GM19351 (cell line): ENCODE measurements at regions not wholly inside any gene's neighbourhood (a gene's known extent, or its start where the extent isn't known, plus 50 kb on each side); places are given as distances from the start of the nearest gene placed in this dataset.

ENCODE experiments used
- ATAC-seq: cut with Tn5 transposase; IDR thresholded peaks from one replicate; pipeline ENCODE4 v1.9.1; 2021; ENCODE audit warnings: mild to moderate bottlenecking, moderate library complexity; ENCODE audit not compliant: unreplicated experiment

DNA sequence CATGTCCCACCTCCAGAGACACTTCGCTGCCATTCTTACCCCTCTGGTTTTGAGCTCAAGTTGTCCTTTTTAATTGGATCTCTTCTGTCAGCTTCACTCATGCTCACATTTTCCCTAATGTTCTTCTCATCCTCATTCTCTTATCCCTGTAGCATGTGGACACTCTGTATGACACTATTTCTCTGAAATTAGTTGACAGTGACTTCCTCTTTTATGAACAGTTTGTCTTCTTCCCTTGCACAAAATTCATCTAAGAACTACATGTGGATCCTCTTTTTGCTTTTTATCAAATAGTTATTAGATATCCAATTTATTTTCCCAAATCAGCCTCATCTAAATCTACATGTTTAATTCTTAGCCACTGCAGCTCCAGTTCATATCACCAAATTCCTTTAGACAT lies 676.2 kb downstream of the MAT2B start:
- ATAC-seq: no peak

GRCh38 chr5:164184158-164184557 lies 678.7 kb downstream of the MAT2B start:
- ATAC-seq: no peak

GRCh38 chr5:164185000-164185399 lies 679.6 kb downstream of the MAT2B start:
- no peak for ATAC-seq

GRCh38 chr5:164186550-164186949 lies 681.1 kb downstream of the MAT2B start:
- no peak for ATAC-seq

GRCh38 chr5:164187785-164188184 lies 682.4 kb downstream of the MAT2B start:
- no peak for ATAC-seq

DNA sequence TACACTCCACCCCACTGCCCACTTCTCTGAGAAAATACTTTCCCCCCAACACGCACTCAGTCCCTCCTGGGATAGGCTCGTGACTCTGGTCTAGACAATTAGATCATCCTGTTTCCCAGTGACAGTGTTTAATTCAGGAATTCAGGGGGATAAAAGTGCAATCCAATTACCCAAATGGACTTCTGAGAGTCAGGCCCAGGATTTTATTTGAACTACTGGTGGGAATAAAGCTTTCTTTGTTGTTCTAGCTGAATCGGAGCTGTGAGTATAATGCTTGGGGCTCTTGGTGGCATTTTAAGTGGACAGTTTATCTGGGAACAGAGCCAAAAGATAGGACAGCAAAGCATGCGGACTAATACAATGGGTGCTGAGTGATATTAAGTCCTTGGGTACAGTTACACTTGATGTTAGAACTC lies 683.3 kb downstream of the MAT2B start:
- ATAC-seq: no peak

GRCh38 chr5:164191240-164191639 lies 685.8 kb downstream of the MAT2B start:
- no peak for ATAC-seq

- ATAC-seq: no peak
Measured at GRCh38 chr5:164202338-164202737, 696.9 kb downstream of the MAT2B start.

DNA sequence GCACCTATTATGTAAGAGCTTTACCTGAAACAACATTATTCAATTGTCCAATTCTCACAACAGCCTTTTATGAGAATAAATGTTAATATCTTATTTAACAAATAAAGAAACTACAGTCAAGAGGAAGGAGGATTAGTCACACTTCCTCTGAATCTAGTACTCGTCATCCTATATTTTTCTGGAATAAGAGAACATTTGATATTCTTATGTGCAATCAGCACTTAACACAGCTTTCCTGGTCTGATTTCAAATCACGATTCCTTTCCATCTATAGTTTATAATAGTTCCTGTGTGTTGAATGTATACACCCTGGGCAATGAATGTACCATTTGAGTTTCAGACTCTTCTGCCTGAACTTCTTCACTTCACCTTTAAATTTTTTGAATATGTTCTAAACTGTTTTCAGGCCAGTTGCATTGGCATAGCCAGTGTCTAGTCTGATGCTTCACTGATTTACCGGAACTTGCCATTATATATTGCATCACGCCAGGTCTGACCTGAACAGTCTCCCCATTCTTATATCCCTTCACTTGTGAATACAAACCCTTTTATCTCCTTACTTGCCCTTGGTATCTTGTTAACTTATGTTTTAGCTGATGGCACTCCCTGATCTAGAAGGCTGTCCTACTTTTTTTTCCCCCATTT lies 698.3 kb downstream of the MAT2B start:
- no peak for ATAC-seq

- ATAC-seq: no peak
Measured at GRCh38 chr5:164204338-164204946, 699.0 kb downstream of the MAT2B start.

DNA sequence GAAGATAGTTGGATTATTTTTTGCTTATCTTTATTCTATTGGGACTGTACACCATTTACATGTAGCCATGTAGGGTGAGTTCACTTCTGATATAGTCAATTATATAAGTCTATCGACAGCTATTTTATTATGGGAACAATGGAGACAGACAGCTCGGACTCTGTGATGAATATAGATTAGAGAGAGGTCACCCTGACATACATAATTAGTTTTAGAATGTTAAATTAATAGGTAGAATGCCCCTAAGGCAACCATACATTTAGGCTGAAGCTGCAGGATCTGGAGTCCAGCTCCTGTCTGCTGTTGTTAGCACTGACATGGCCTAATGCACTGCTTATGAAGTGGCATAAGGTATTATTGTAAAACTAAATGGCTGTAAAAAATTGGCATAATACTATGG lies 700.8 kb downstream of the MAT2B start:
- no peak for ATAC-seq

DNA sequence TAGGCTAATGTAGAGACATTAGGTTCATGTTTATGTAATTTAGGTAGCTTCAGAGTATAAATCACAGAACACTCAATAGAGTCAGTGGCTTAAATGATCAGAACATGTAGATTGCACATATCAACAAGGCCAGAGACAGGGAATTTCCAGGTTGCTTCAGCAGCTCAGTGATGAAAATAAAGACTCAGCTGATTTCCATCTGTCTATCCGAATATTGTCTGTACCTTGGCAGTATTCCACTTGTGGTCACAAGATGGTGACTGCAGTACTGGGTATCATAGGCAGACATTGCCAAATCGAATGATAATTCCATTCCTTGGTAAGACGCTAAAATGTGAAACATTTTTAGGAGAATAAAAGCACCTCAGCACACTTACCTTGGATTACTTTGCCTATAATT lies 702.2 kb downstream of the MAT2B start:
- ATAC-seq: no peak

- ATAC-seq: no peak
Measured at GRCh38 chr5:164210491-164210890, 705.1 kb downstream of the MAT2B start.

DNA sequence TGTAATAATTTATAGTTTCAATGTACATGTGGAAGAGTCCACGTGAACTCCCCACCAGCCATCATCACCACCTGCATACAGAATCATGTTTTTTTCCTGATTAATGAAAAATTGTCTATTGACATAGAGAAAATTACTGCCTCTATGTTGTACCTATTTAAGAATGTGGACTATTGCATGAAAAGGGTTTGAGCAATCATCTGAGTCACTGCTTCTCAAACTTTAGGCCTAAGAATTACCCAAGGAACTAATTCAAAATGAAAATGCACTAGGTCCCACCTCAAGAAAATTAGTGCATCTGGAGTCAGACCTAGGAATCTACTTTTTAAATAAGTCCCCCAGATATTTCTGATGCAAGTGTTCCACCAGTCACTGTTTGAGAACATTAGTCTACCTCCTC lies 709.3 kb downstream of the MAT2B start:
- no peak for ATAC-seq

- ATAC-seq: no peak
Measured at GRCh38 chr5:164217464-164217863, 712.0 kb downstream of the MAT2B start.

DNA sequence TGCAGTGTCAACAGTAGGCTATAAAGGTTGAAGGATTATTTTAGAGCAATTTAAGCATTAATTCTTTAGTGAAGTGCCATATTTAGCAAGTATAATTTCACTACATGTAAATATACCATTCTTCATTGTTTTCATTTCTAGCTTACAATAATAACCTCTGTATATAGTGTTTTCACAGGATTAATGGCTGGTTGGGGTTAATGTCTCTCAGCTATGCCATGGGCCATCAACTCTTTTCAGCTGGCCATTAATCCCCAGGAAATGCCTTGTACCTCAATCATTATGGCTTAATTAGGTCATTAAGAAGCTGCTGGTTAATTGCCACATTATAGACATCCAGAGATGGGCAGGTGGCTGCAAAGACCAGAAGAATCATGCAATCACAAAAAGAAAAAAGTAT lies 715.1 kb downstream of the MAT2B start:
- ATAC-seq: no peak

GRCh38 chr5:164224236-164224635 lies 718.8 kb downstream of the MAT2B start:
- no peak for ATAC-seq

DNA sequence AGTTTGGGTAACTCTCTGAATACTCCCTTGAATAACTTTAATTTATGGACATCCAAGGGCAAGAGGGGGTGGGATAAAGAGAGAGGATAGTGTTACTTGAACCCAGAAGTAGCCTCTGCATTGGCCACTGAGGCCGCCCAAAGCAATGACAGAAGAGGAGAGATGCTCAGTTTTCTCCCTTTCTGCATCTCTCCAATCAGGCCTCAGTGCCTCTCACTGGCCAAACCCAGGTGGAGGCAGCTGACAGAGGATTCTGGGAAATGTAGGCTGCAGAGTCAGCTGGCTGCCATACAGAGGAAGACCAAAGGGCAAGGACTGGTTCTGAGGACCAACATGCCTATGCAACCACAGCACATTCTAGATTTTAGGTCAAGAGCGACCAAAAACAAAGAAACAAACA lies 719.4 kb downstream of the MAT2B start:
- no peak for ATAC-seq

GRCh38 chr5:164230341-164230740 lies 724.9 kb downstream of the MAT2B start:
- no peak for ATAC-seq

- no peak for ATAC-seq
Measured at GRCh38 chr5:164233791-164234190, 728.4 kb downstream of the MAT2B start.

DNA sequence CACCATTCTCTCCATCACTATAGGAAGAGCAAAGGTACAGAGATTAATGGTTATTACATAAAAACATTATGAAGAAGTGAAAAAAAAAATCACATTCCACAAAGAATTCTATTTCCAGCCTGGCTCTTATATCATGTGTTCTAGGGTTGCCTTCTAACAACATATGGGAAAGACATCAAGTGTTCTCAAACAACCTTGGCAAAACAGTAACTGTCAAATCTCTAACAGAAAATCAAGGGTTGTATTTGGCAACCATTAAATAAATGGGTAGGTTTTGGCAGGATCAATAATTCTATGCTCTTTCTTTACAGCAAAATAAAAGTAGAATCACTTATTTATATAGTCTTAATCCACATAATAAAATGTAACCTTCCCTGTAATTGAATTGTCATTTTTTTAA lies 728.9 kb downstream of the MAT2B start:
- ATAC-seq: no peak

- ATAC-seq: no peak
Measured at GRCh38 chr5:164235300-164235891, 730.0 kb downstream of the MAT2B start.

DNA sequence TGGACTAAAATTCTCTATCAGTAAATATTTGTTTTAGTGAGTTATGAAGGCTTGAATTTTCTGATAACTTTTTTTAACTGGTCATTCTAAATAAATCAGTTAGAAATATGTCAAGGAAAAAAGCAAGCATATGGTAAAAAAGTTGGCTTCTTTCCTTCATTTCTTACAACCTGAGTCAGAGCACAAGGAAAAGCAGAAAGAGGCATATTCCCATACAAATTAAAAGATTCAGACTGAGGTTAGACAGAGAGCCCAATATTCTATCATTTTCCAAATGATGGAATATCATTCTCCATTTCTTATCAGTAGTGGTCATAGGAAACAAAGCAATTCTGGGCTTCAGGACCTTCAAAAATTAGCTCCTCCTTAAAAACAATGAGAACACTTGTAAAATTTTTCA lies 732.1 kb downstream of the MAT2B start:
- no peak for ATAC-seq
